BJ (cell line): ENCODE measurements at regions not wholly inside any gene's neighbourhood (a gene's known extent, or its start where the extent isn't known, plus 50 kb on each side); places are given as distances from the start of the nearest gene placed in this dataset.

Experiments used
- CTCF ChIA-PET: fragments of 350-600 bp; formaldehyde crosslinking; extraction: SDS; loops from one replicate; lab custom pipeline; 2021; ENCODE audit warnings: antibody characterized with exemption, inconsistent platforms; lab: Yijun Ruan, JAX
- POLR2A ChIA-PET: fragments of 300-600 bp; sonication (Branson Sonifier 250); formaldehyde crosslinking; extraction: SDS; loops from one replicate; lab custom pipeline; 2021; ENCODE audit warnings: antibody characterized with exemption; lab: Charles Lee
- DNase-seq: peaks from one replicate; pipeline ENCODE4 v3.0.0-alpha.2; 2011; ENCODE audit warnings: low read depth
- H3K27me3 ChIP-seq: 2 replicates; pipeline ENCODE4 v1.6.0; 2011; ENCODE audit warnings: low read length; ENCODE audit not compliant: control insufficient read depth, insufficient read depth
- H3K36me3 ChIP-seq: 2 replicates; pipeline ENCODE4 v1.5.1; 2011; ENCODE audit warnings: low read length; ENCODE audit not compliant: control insufficient read depth, insufficient read depth
- H3K4me3 ChIP-seq: 2 replicates; pipeline ENCODE4 v1.5.1; 2011; ENCODE audit warnings: low read depth, mild to moderate bottlenecking, control low read depth, low read length
- CTCF ChIP-seq: IDR thresholded peaks from 2 replicates; pipeline ENCODE4 v1.5.1; 2011; ENCODE audit warnings: low read depth, mild to moderate bottlenecking, control low read depth, inconsistent platforms, low read length, moderate library complexity; ENCODE audit not compliant: insufficient read depth

- no peak overlapping the region for H3K4me3 ChIP-seq
- ChIA-PET CTCF (no interaction called here), POLR2A (no interaction called here)
- H3K27me3 ChIP-seq = no peaks in the 10 kb centered on the region
- H3K36me3 ChIP-seq = no peaks in the 10 kb centered on the region
- no peak for TF ChIP-seq CTCF
- DNase-seq = no peak
Observed at GRCh38 chr21:35818597-35818996, 241.7 kb downstream of the SETD4 start.

GRCh38 chr21:35814858-35815619 lies 245.3 kb downstream of the SETD4 start:
- ChIA-PET CTCF (interaction anchor here (1.0 to 1.8 kb wide), 2 partner anchors 14 to 25 kb away, joined by 3 to 4 read pairs; no protein-coding TSS in a partner anchor), POLR2A (no interaction called here)
- no peak for TF ChIP-seq CTCF
- no peak for DNase-seq
- no peaks in the 10 kb centered on the region for H3K27me3 ChIP-seq
- no peaks in the 10 kb centered on the region for H3K36me3 ChIP-seq
- H3K4me3 ChIP-seq = no peak overlapping the region

- DNase-seq = no peak
- POLR2A ChIA-PET = no interaction called here
- no peak overlapping the region for H3K4me3 ChIP-seq
- H3K36me3 ChIP-seq = no peaks in the 10 kb centered on the region
- H3K27me3 ChIP-seq = no peaks in the 10 kb centered on the region
- no peak for TF ChIP-seq CTCF
- CTCF ChIA-PET = no interaction called here
Observed at GRCh38 chr21:35812679-35813078, 247.6 kb downstream of the SETD4 start.

GRCh38 chr21:35811191-35811806 lies 249.0 kb downstream of the SETD4 start:
- H3K36me3 ChIP-seq = no peaks in the 10 kb centered on the region
- no peak for TF ChIP-seq CTCF
- POLR2A ChIA-PET = no interaction called here
- CTCF ChIA-PET = no interaction called here
- DNase-seq = no peak
- H3K27me3 ChIP-seq = no peaks in the 10 kb centered on the region
- H3K4me3 ChIP-seq = no peak overlapping the region

GRCh38 chr21:35810431-35810970 lies 249.8 kb downstream of the SETD4 start:
- H3K4me3 ChIP-seq = no peak overlapping the region
- no peaks in the 10 kb centered on the region for H3K36me3 ChIP-seq
- TF ChIP-seq CTCF = no peak
- ChIA-PET CTCF (interaction anchor here (0.5 kb wide), 1 partner anchor 247 kb away, joined by 3 read pairs; no protein-coding TSS in a partner anchor), POLR2A (no interaction called here)
- DNase-seq = no peak
- no peaks in the 10 kb centered on the region for H3K27me3 ChIP-seq
